Stimulated activated effector memory CD8-positive, alpha-beta T cell treated with anti-CD3 and anti-CD28 coated beads, Interleukin-12 subunit alpha, Interleukin-12 subunit beta, amount 100 ng/mL, for 72 hours (primary cell): ENCODE measurements at regions not wholly inside any gene's neighbourhood (a gene's known extent, or its start where the extent isn't known, plus 50 kb on each side); places are given as distances from the start of the nearest gene placed in this dataset.
"Not testable (repeated sequence)": the region's sequence is repeated elsewhere in the genome, so short reads cannot be mapped to it uniquely, and the experiment has no call there.

Source experiments
- ATAC-seq: fragments of 150-1000 bp; cut with Tn5 transposase; 2 replicates; pipeline ENCODE4 v1.10.0; 2021
- DNase-seq, 2 donors: peaks; one replicate each; pipeline ENCODE4 v3.0.0; 2021 to 2022; ENCODE audit warnings: low spot score in 2 of 2
- H3K27ac Mint-ChIP-seq: one replicate; pipeline ENCODE4 v1.8.0; 2022; ENCODE audit warnings: mild to moderate bottlenecking, mixed read lengths
- H3K36me3 Mint-ChIP-seq: one replicate; pipeline ENCODE4 v1.8.0; 2022; ENCODE audit warnings: mild to moderate bottlenecking, mixed read lengths
- H3K4me1 Mint-ChIP-seq: one replicate; pipeline ENCODE4 v1.8.0; 2022; ENCODE audit warnings: mixed read lengths
- H3K4me3 Mint-ChIP-seq: one replicate; pipeline ENCODE4 v1.8.0; 2022; ENCODE audit warnings: mild to moderate bottlenecking, mixed read lengths
- H3K9me3 Mint-ChIP-seq: one replicate; pipeline ENCODE4 v1.8.0; 2022; ENCODE audit warnings: mixed read lengths

GRCh38 chr10:18830277-18830676 is 171.0 kb downstream of the ARL5B start:
- ATAC-seq (no peak), DNase-seq (no peak)
- no peaks in the 10 kb centered on the region for H3K4me1 Mint-ChIP-seq
- no peak overlapping the region for H3K4me3 Mint-ChIP-seq
- H3K36me3 Mint-ChIP-seq: no peaks in the 10 kb centered on the region
- H3K9me3 Mint-ChIP-seq: peaks cover 2% of the 10 kb centered on the region
- H3K27ac Mint-ChIP-seq: no peak overlapping the region

GRCh38 chr10:18856623-18857022 is 192.0 kb upstream of the MALRD1 start:
- not testable (repeated sequence) for H3K36me3 Mint-ChIP-seq, H3K27ac Mint-ChIP-seq, H3K4me1 Mint-ChIP-seq, H3K4me3 Mint-ChIP-seq, ATAC-seq, H3K9me3 Mint-ChIP-seq, DNase-seq

GRCh38 chr10:18859659-18860058 is 188.9 kb upstream of the MALRD1 start:
- no peak for ATAC-seq
- DNase-seq: no peak
- H3K9me3 Mint-ChIP-seq: peaks cover 7% of the 10 kb centered on the region
- no peak overlapping the region for H3K27ac Mint-ChIP-seq
- H3K4me3 Mint-ChIP-seq: no peak overlapping the region
- H3K36me3 Mint-ChIP-seq: no peaks in the 10 kb centered on the region
- H3K4me1 Mint-ChIP-seq: no peaks in the 10 kb centered on the region

GRCh38 chr10:18860186-18860585 is 188.4 kb upstream of the MALRD1 start:
- Mint-ChIP-seq H3K9me3 (peaks cover 7% of the 10 kb centered on the region), H3K36me3 (no peaks in the 10 kb centered on the region), H3K27ac (no peak overlapping the region), H3K4me3 (no peak overlapping the region), H3K4me1 (no peaks in the 10 kb centered on the region)
- DNase-seq: no peak
- ATAC-seq: no peak

- no peaks in the 10 kb centered on the region for H3K4me1 Mint-ChIP-seq
- no peak for ATAC-seq
- H3K27ac Mint-ChIP-seq: no peak overlapping the region
- no peak overlapping the region for H3K4me3 Mint-ChIP-seq
- H3K36me3 Mint-ChIP-seq: no peaks in the 10 kb centered on the region
- peaks cover 7% of the 10 kb centered on the region for H3K9me3 Mint-ChIP-seq
- DNase-seq: no peak
Observed at GRCh38 chr10:18860631-18861240, 187.9 kb upstream of the MALRD1 start.

- H3K9me3 Mint-ChIP-seq: peaks cover 7% of the 10 kb centered on the region
- no peaks in the 10 kb centered on the region for H3K4me1 Mint-ChIP-seq
- DNase-seq (no peak), ATAC-seq (no peak)
- no peak overlapping the region for H3K27ac Mint-ChIP-seq
- no peaks in the 10 kb centered on the region for H3K36me3 Mint-ChIP-seq
- no peak overlapping the region for H3K4me3 Mint-ChIP-seq
Observed at GRCh38 chr10:18861382-18861781, 187.2 kb upstream of the MALRD1 start.

GRCh38 chr10:18866852-18867251 is 181.7 kb upstream of the MALRD1 start:
- DNase-seq: no peak
- peaks cover 7% of the 10 kb centered on the region for H3K9me3 Mint-ChIP-seq
- no peak overlapping the region for H3K4me3 Mint-ChIP-seq
- H3K27ac Mint-ChIP-seq: no peak overlapping the region
- no peaks in the 10 kb centered on the region for H3K4me1 Mint-ChIP-seq
- ATAC-seq: no peak
- no peaks in the 10 kb centered on the region for H3K36me3 Mint-ChIP-seq

- ATAC-seq (no peak), DNase-seq (no peak)
- Mint-ChIP-seq H3K9me3 (peaks cover 6% of the 10 kb centered on the region), H3K36me3 (no peaks in the 10 kb centered on the region), H3K27ac (no peak overlapping the region), H3K4me3 (no peak overlapping the region), H3K4me1 (no peaks in the 10 kb centered on the region)
Observed at GRCh38 chr10:18868919-18869318, 179.7 kb upstream of the MALRD1 start.

GRCh38 chr10:18875477-18875876 is 173.1 kb upstream of the MALRD1 start:
- DNase-seq: no peak
- ATAC-seq: no peak
- peaks cover 8% of the 10 kb centered on the region for H3K9me3 Mint-ChIP-seq
- H3K4me3 Mint-ChIP-seq: no peak overlapping the region
- no peak overlapping the region for H3K27ac Mint-ChIP-seq
- no peaks in the 10 kb centered on the region for H3K4me1 Mint-ChIP-seq
- H3K36me3 Mint-ChIP-seq: no peaks in the 10 kb centered on the region

GRCh38 chr10:18879284-18879683 is 169.3 kb upstream of the MALRD1 start:
- Mint-ChIP-seq H3K36me3 (no peaks in the 10 kb centered on the region), H3K4me3 (no peak overlapping the region), H3K9me3 (peaks cover 3% of the 10 kb centered on the region), H3K27ac (no peak overlapping the region), H3K4me1 (no peaks in the 10 kb centered on the region)
- ATAC-seq (no peak), DNase-seq (no peak)

- H3K36me3 Mint-ChIP-seq: no peaks in the 10 kb centered on the region
- no peaks in the 10 kb centered on the region for H3K4me1 Mint-ChIP-seq
- no peak for ATAC-seq
- no peak overlapping the region for H3K4me3 Mint-ChIP-seq
- DNase-seq: no peak
- peaks cover 3% of the 10 kb centered on the region for H3K9me3 Mint-ChIP-seq
- no peak overlapping the region for H3K27ac Mint-ChIP-seq
Observed at GRCh38 chr10:18880530-18880929, 168.1 kb upstream of the MALRD1 start.

GRCh38 chr10:18886102-18886501 is 162.5 kb upstream of the MALRD1 start:
- ATAC-seq (no peak), DNase-seq (no peak)
- Mint-ChIP-seq H3K27ac (no peak overlapping the region), H3K4me1 (no peaks in the 10 kb centered on the region), H3K36me3 (no peaks in the 10 kb centered on the region), H3K4me3 (no peak overlapping the region), H3K9me3 (no peaks in the 10 kb centered on the region)

- Mint-ChIP-seq H3K9me3 (peaks cover 12% of the 10 kb centered on the region), H3K27ac (no peak overlapping the region), H3K36me3 (no peaks in the 10 kb centered on the region), H3K4me1 (no peaks in the 10 kb centered on the region), H3K4me3 (no peak overlapping the region)
- DNase-seq (no peak), ATAC-seq (no peak)
Observed at GRCh38 chr10:18906636-18907035, 142.0 kb upstream of the MALRD1 start.

- not testable (repeated sequence) for H3K27ac Mint-ChIP-seq, ATAC-seq, DNase-seq, H3K9me3 Mint-ChIP-seq, H3K4me1 Mint-ChIP-seq, H3K4me3 Mint-ChIP-seq, H3K36me3 Mint-ChIP-seq
Observed at GRCh38 chr10:18917431-18917830, 131.2 kb upstream of the MALRD1 start.

GRCh38 chr10:18918532-18918931 is 130.1 kb upstream of the MALRD1 start:
- no peaks in the 10 kb centered on the region for H3K36me3 Mint-ChIP-seq
- H3K4me3 Mint-ChIP-seq: no peak overlapping the region
- DNase-seq (no peak), ATAC-seq (no peak)
- peaks cover 2% of the 10 kb centered on the region for H3K9me3 Mint-ChIP-seq
- H3K4me1 Mint-ChIP-seq: no peaks in the 10 kb centered on the region
- no peak overlapping the region for H3K27ac Mint-ChIP-seq

GRCh38 chr10:18949391-18949790 is 99.2 kb upstream of the MALRD1 start:
- DNase-seq (no peak), ATAC-seq (no peak)
- Mint-ChIP-seq H3K27ac (no peak overlapping the region), H3K36me3 (no peaks in the 10 kb centered on the region), H3K9me3 (peaks cover 3% of the 10 kb centered on the region), H3K4me1 (no peaks in the 10 kb centered on the region), H3K4me3 (no peak overlapping the region)
